HG03469 (cell line): ENCODE measurements at regions not wholly inside any gene's neighbourhood (a gene's known extent, or its start where the extent isn't known, plus 50 kb on each side); places are given as distances from the start of the nearest gene placed in this dataset.
"Not testable (repeated sequence)": the region's sequence is repeated elsewhere in the genome, so short reads cannot be mapped to it uniquely, and the experiment has no call there.

Experiments
- ATAC-seq: cut with Tn5 transposase; IDR thresholded peaks from one replicate; pipeline ENCODE4 v1.9.1; 2021; ENCODE audit warnings: mild to moderate bottlenecking, moderate library complexity, moderate number of reproducible peaks; ENCODE audit not compliant: unreplicated experiment

GRCh38 chr12:91289906-91290305 is 107.3 kb upstream of the DCN start:
- no peak for ATAC-seq

- no peak for ATAC-seq
Measured at GRCh38 chr12:91289072-91289471, 106.5 kb upstream of the DCN start.

GRCh38 chr12:91287753-91288152 is 105.1 kb upstream of the DCN start:
- no peak for ATAC-seq

- no peak for ATAC-seq
Measured at GRCh38 chr12:91278126-91278525, 95.5 kb upstream of the DCN start.

- ATAC-seq: no peak
Measured at GRCh38 chr12:91276509-91276908, 93.9 kb upstream of the DCN start.

- no peak for ATAC-seq
Measured at GRCh38 chr12:91275321-91275720, 92.7 kb upstream of the DCN start.

- ATAC-seq: no peak
Measured at GRCh38 chr12:91274916-91275315, 92.3 kb upstream of the DCN start.

- ATAC-seq: no peak
Measured at GRCh38 chr12:91273560-91273959, 90.9 kb upstream of the DCN start.

GRCh38 chr12:91272461-91273063 is 89.9 kb upstream of the DCN start:
- no peak for ATAC-seq

- ATAC-seq: no peak
Measured at GRCh38 chr12:91271185-91271584, 88.6 kb upstream of the DCN start.

- no peak for ATAC-seq
Measured at GRCh38 chr12:91267039-91267438, 84.4 kb upstream of the DCN start.

- no peak for ATAC-seq
Measured at GRCh38 chr12:91264178-91264577, 81.6 kb upstream of the DCN start.

- ATAC-seq: no peak
Measured at GRCh38 chr12:91261820-91262676, 79.4 kb upstream of the DCN start.

- ATAC-seq: no peak
Measured at GRCh38 chr12:91256411-91256810, 73.8 kb upstream of the DCN start.

GRCh38 chr12:91252341-91252740 is 69.7 kb upstream of the DCN start:
- ATAC-seq: no peak

GRCh38 chr12:91250273-91250665 is 67.7 kb upstream of the DCN start:
- no peak for ATAC-seq

GRCh38 chr12:91249518-91250272 is 67.1 kb upstream of the DCN start:
- ATAC-seq: no peak

- ATAC-seq: no peak
Measured at GRCh38 chr12:91249054-91249453, 66.4 kb upstream of the DCN start.

- not testable (repeated sequence) for ATAC-seq
Measured at GRCh38 chr12:91243177-91243576, 60.6 kb upstream of the DCN start.

- no peak for ATAC-seq
Measured at GRCh38 chr12:91241756-91242155, 59.1 kb upstream of the DCN start.

GRCh38 chr12:91240386-91241095 is 57.9 kb upstream of the DCN start:
- ATAC-seq: no peak
